ENCODE measurements at regions not wholly inside any gene's neighbourhood (a gene's known extent, or its start where the extent isn't known, plus 50 kb on each side); places are given as distances from the start of the nearest gene placed in this dataset.

DNA sequence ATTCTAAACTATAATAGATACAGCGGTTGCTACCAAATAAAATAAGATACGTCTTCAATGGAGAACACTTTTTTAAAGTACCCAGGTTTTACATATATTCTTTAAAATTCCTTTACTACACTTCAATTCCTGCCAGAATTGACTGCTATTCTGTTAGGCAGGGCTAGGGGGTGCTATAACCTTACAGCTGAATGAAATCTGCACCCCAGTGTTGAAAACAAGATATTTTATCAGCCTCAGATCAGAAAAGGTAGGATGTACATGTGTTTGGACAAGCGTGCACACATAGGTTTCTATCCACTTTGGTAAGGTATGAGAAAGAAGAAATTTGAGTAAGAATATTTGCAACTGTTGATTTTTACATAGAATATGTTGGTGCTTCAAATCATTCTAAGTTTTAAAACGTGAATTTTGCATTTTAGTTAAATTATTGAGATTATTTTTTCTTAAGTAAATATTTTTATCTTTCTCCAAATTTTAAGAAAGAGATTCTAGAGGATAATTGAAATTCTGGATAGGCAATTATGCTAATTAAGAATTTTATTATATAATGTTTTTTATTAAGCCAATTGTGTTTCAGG is 490.8 kb upstream of the ADGRL4 start:
- no peak for TF ChIP-seq EGR1 (IDR thresholded peaks at IDR 0.05)
- TF ChIP-seq, protein P1, sequence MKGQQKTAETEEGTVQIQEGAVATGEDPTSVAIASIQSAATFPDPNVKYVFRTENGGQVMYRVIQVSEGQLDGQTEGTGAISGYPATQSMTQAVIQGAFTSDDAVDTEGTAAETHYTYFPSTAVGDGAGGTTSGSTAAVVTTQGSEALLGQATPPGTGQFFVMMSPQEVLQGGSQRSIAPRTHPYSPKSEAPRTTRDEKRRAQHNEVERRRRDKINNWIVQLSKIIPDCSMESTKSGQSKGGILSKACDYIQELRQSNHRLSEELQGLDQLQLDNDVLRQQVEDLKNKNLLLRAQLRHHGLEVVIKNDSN (IDR thresholded peaks at IDR 0.05): no peak
- TF ChIP-seq FOXM1 (IDR thresholded peaks at IDR 0.05; ENCODE audit: borderline replicate concordance, low read depth): no peak
- TF ChIP-seq RAD21 (IDR thresholded peaks at IDR 0.05; ENCODE audit: low read depth): peak; percentile 94
- TF ChIP-seq CEBPB (IDR thresholded peaks at IDR 0.05): no peak
- TF ChIP-seq, protein P2, sequence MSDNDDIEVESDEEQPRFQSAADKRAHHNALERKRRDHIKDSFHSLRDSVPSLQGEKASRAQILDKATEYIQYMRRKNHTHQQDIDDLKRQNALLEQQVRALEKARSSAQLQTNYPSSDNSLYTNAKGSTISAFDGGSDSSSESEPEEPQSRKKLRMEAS (IDR thresholded peaks at IDR 0.05): no peak

DNA sequence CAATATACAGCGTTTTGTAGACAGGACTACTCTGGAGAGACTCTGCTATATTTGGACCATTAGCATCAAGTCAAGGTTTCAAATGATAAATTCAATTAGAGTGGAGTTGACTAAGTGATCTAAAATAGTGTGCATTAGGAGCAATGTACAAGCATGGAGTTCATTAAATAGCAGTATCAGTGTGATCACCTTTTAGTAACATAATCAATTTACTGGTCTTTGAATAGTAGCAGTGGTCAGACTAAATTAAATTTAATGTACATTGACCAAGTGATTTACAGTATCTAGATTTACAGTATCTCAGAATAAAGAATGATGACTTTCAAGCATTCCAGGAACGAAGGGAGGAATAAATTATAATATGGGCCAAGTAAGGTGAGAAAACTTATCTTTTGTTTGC is 489.6 kb upstream of the ADGRL4 start:
- TF ChIP-seq CEBPB (IDR thresholded peaks at IDR 0.05): no peak
- TF ChIP-seq, protein P1 (IDR thresholded peaks at IDR 0.05): no peak
- TF ChIP-seq, protein P3, sequence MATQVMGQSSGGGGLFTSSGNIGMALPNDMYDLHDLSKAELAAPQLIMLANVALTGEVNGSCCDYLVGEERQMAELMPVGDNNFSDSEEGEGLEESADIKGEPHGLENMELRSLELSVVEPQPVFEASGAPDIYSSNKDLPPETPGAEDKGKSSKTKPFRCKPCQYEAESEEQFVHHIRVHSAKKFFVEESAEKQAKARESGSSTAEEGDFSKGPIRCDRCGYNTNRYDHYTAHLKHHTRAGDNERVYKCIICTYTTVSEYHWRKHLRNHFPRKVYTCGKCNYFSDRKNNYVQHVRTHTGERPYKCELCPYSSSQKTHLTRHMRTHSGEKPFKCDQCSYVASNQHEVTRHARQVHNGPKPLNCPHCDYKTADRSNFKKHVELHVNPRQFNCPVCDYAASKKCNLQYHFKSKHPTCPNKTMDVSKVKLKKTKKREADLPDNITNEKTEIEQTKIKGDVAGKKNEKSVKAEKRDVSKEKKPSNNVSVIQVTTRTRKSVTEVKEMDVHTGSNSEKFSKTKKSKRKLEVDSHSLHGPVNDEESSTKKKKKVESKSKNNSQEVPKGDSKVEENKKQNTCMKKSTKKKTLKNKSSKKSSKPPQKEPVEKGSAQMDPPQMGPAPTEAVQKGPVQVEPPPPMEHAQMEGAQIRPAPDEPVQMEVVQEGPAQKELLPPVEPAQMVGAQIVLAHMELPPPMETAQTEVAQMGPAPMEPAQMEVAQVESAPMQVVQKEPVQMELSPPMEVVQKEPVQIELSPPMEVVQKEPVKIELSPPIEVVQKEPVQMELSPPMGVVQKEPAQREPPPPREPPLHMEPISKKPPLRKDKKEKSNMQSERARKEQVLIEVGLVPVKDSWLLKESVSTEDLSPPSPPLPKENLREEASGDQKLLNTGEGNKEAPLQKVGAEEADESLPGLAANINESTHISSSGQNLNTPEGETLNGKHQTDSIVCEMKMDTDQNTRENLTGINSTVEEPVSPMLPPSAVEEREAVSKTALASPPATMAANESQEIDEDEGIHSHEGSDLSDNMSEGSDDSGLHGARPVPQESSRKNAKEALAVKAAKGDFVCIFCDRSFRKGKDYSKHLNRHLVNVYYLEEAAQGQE (IDR thresholded peaks at IDR 0.05; ENCODE audit: low read depth): no peak
- no peak for TF ChIP-seq TEAD4 (IDR thresholded peaks at IDR 0.05)
- TF ChIP-seq NFIC (IDR thresholded peaks at IDR 0.05): no peak
- no peak for TF ChIP-seq CREB1 (IDR thresholded peaks at IDR 0.05; ENCODE audit: low read depth)
- TF ChIP-seq YY1 (IDR thresholded peaks at IDR 0.05; ENCODE audit: low read depth): no peak
- TF ChIP-seq ZBTB7A (IDR thresholded peaks at IDR 0.05; ENCODE audit: low read depth): no peak
- TF ChIP-seq TAF1 (IDR thresholded peaks at IDR 0.05; ENCODE audit: low read depth): no peak
- TF ChIP-seq RAD21 (IDR thresholded peaks at IDR 0.05; ENCODE audit: low read depth): no peak
- TF ChIP-seq FOXM1 (IDR thresholded peaks at IDR 0.05; ENCODE audit: borderline replicate concordance, low read depth): no peak
- TF ChIP-seq EGR1 (IDR thresholded peaks at IDR 0.05): no peak
- TF ChIP-seq, protein P2 (IDR thresholded peaks at IDR 0.05): no peak
- TF ChIP-seq EP300 (IDR thresholded peaks at IDR 0.05; ENCODE audit: borderline replicate concordance): no peak
- no peak for TF ChIP-seq TCF12 (IDR thresholded peaks at IDR 0.05; ENCODE audit: low read depth)

DNA sequence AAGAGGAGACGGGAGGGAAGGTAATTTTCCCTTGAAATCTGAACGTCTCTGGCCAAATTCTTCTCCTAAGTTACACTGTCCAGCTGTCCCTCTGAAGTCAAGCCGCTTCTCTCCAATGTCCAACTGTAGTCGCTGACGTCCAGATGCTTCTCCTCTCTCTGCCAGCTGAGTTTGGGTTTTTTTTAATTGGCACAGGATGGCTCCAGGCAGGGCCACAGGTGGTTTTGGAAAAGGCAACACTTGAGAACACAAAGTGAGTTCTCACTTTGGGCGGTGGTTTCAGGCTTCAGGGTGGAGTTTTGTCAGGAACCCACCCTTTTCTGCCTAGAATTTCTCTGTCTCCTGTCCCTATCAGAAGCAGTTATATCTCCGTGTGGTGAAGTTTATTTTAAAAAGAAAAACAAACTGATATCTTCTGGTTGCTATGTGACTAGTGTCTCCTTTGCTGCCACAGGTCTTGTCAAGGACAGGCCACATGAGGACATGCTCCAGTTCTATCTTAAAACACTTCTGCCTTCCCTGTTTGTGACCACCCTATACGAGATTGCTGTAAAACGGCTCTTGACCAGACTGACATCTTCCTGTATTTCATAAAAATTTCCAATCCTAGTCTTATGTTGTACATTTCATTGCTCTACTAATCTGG is 472.3 kb upstream of the ADGRL4 start:
- TF ChIP-seq TEAD4 (IDR thresholded peaks at IDR 0.05): no peak
- TF ChIP-seq EP300 (IDR thresholded peaks at IDR 0.05; ENCODE audit: borderline replicate concordance): no peak
- no peak for TF ChIP-seq YY1 (IDR thresholded peaks at IDR 0.05; ENCODE audit: low read depth)
- no peak for TF ChIP-seq FOXM1 (IDR thresholded peaks at IDR 0.05; ENCODE audit: borderline replicate concordance, low read depth)
- TF ChIP-seq, protein P1 (IDR thresholded peaks at IDR 0.05): no peak
- TF ChIP-seq TAF1 (IDR thresholded peaks at IDR 0.05; ENCODE audit: low read depth): no peak
- no peak for TF ChIP-seq RAD21 (IDR thresholded peaks at IDR 0.05; ENCODE audit: low read depth)
- TF ChIP-seq ZBTB7A (IDR thresholded peaks at IDR 0.05; ENCODE audit: low read depth): no peak
- TF ChIP-seq, protein P2 (IDR thresholded peaks at IDR 0.05): no peak
- TF ChIP-seq CREB1 (IDR thresholded peaks at IDR 0.05; ENCODE audit: low read depth): no peak
- TF ChIP-seq EGR1 (IDR thresholded peaks at IDR 0.05): no peak
- no peak for TF ChIP-seq NFIC (IDR thresholded peaks at IDR 0.05)
- TF ChIP-seq, protein P3 (IDR thresholded peaks at IDR 0.05; ENCODE audit: low read depth): no peak
- no peak for TF ChIP-seq TCF12 (IDR thresholded peaks at IDR 0.05; ENCODE audit: low read depth)
- no peak for TF ChIP-seq CEBPB (IDR thresholded peaks at IDR 0.05)

DNA sequence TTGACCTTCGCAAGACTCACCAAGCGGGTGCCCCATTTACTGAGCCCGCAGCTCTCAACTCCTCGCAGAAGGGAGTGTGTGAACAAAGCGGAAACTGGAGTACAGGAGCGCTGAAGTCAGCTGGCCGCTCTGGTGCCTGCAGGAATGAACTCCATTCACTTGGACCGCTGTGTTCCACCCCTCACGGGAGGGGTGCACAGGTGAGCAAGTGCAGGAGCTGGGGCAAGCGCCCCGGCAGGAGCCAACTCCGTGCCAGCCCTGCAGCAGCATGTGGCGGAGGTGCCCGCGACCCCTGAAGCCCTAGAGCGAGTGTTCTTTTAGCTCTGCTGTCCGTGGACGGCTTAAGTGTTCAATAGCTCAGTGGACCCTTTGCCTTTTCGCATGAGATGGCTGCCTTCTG is 471.6 kb upstream of the ADGRL4 start:
- TF ChIP-seq YY1 (IDR thresholded peaks at IDR 0.05; ENCODE audit: low read depth): no peak
- TF ChIP-seq EGR1 (IDR thresholded peaks at IDR 0.05): no peak
- no peak for TF ChIP-seq TCF12 (IDR thresholded peaks at IDR 0.05; ENCODE audit: low read depth)
- TF ChIP-seq EP300 (IDR thresholded peaks at IDR 0.05; ENCODE audit: borderline replicate concordance): no peak
- TF ChIP-seq, protein P3 (IDR thresholded peaks at IDR 0.05; ENCODE audit: low read depth): no peak
- no peak for TF ChIP-seq NFIC (IDR thresholded peaks at IDR 0.05)
- no peak for TF ChIP-seq ZBTB7A (IDR thresholded peaks at IDR 0.05; ENCODE audit: low read depth)
- no peak for TF ChIP-seq RAD21 (IDR thresholded peaks at IDR 0.05; ENCODE audit: low read depth)
- no peak for TF ChIP-seq TAF1 (IDR thresholded peaks at IDR 0.05; ENCODE audit: low read depth)
- TF ChIP-seq FOXM1 (IDR thresholded peaks at IDR 0.05; ENCODE audit: borderline replicate concordance, low read depth): no peak
- no peak for TF ChIP-seq CREB1 (IDR thresholded peaks at IDR 0.05; ENCODE audit: low read depth)
- no peak for TF ChIP-seq TEAD4 (IDR thresholded peaks at IDR 0.05)
- TF ChIP-seq, protein P1 (IDR thresholded peaks at IDR 0.05): no peak
- TF ChIP-seq CEBPB (IDR thresholded peaks at IDR 0.05): no peak
- TF ChIP-seq, protein P2 (IDR thresholded peaks at IDR 0.05): no peak
